Keratinocyte (primary cell): ENCODE measurements at regions not wholly inside any gene's neighbourhood (a gene's known extent, or its start where the extent isn't known, plus 50 kb on each side); places are given as distances from the start of the nearest gene placed in this dataset.

Experiments
- CTCF ChIP-seq, 3 experiments: IDR thresholded peaks in 1 of 3; conservative IDR thresholded peaks in 1 of 3; optimal IDR thresholded peaks in 1 of 3; 2 replicates in 2 of 3; 3 replicates in 1 of 3; pipeline versions ENCODE3 to v1.5.1; 2011; ENCODE audit warnings: low read length in 3 of 3, mild to moderate bottlenecking in 3 of 3, moderate library complexity in 2 of 3, control low read depth in 1 of 3, inconsistent platforms in 1 of 3; ENCODE audit not compliant: insufficient read depth in 2 of 3; ENCODE audit errors: extremely low read depth in 1 of 3
- EZH2 ChIP-seq: IDR thresholded peaks from one replicate; pipeline ENCODE4 v1.6.1; 2012; ENCODE audit warnings: inconsistent platforms, mild to moderate bottlenecking, low read length, moderate library complexity

GRCh38 chr12:20317554-20317953, 50.8 kb upstream of the PDE3A start:
- TF ChIP-seq CTCF (optimal IDR thresholded peaks at IDR 0.05 in 1 of 3, IDR thresholded peaks at IDR 0.05 in 1 of 3, conservative IDR thresholded peaks at IDR 0.05 in 1 of 3; ENCODE audit: extremely low read depth in 1 of 3, insufficient read depth in 2 of 3, low read length in 3 of 3) = no peak
- TF ChIP-seq EZH2 = no peak
